NB4 (cell line): ENCODE measurements at regions not wholly inside any gene's neighbourhood (a gene's known extent, or its start where the extent isn't known, plus 50 kb on each side); places are given as distances from the start of the nearest gene placed in this dataset.

Experiments
- DNase-seq: peaks from one replicate; pipeline ENCODE4 v3.0.0; 2010; ENCODE audit warnings: low read depth
- H3K4me3 ChIP-seq: one replicate; pipeline ENCODE4 v1.5.1; 2011; ENCODE audit warnings: mild to moderate bottlenecking, low read depth, low read length, moderate library complexity
- CTCF ChIP-seq: IDR thresholded peaks from one replicate; pipeline ENCODE4 v1.5.1; 2012; ENCODE audit warnings: low read depth, low read length
- MAX ChIP-seq: IDR thresholded peaks from 2 replicates; pipeline ENCODE4 v1.6.1; 2011; ENCODE audit warnings: low read depth, low read length
- MYC ChIP-seq: IDR thresholded peaks from 2 replicates; pipeline ENCODE4 v1.6.1; 2011; ENCODE audit warnings: low read depth, low read length
- POLR2A ChIP-seq: IDR thresholded peaks from 2 replicates; pipeline ENCODE4 v1.6.1; 2011; ENCODE audit warnings: mild to moderate bottlenecking; ENCODE audit not compliant: insufficient read length; ENCODE audit errors: extremely low read depth

GRCh38 chr6:23855497-23856116 lies 270.4 kb upstream of the NRSN1 start:
- no peak for TF ChIP-seq CTCF
- no peak for TF ChIP-seq MAX
- TF ChIP-seq POLR2A: no peak
- TF ChIP-seq MYC: no peak
- no peak for DNase-seq
- no peak overlapping the region for H3K4me3 ChIP-seq

- H3K4me3 ChIP-seq: no peak overlapping the region
- no peak for DNase-seq
- TF ChIP-seq MAX (no peak), MYC (no peak), POLR2A (no peak), CTCF (no peak)
These were observed 255.5 kb upstream of the NRSN1 start for GRCh38 chr6:23870496-23870895.

GRCh38 chr6:23873161-23873560 lies 252.9 kb upstream of the NRSN1 start:
- TF ChIP-seq MAX (no peak), MYC (no peak)
- no peak for DNase-seq
- no peak overlapping the region for H3K4me3 ChIP-seq

GRCh38 chr6:23875006-23875405 lies 251.0 kb upstream of the NRSN1 start:
- TF ChIP-seq POLR2A (no peak), MYC (no peak), MAX (no peak), CTCF (no peak)
- no peak for DNase-seq
- H3K4me3 ChIP-seq: no peak overlapping the region

- no peak for DNase-seq
- H3K4me3 ChIP-seq: no peak overlapping the region
- TF ChIP-seq POLR2A: no peak
- no peak for TF ChIP-seq MYC
- no peak for TF ChIP-seq CTCF
- TF ChIP-seq MAX: no peak
These were observed 246.2 kb upstream of the NRSN1 start for GRCh38 chr6:23879816-23880215.

- no peak overlapping the region for H3K4me3 ChIP-seq
- TF ChIP-seq POLR2A (no peak), CTCF (no peak), MAX (no peak), MYC (no peak)
- DNase-seq: peak; percentile 14
These were observed 235.3 kb upstream of the NRSN1 start for GRCh38 chr6:23890543-23891227.
